ENCODE measurements at regions not wholly inside any gene's neighbourhood (a gene's known extent, or its start where the extent isn't known, plus 50 kb on each side); places are given as distances from the start of the nearest gene placed in this dataset.

GRCh38 chr5:2329741-2330140 is 421.7 kb downstream of the IRX2 start:
- 86 to 90% methylated on average over 8 to 11 of the region's 12 CpGs for WGBS, 2 experiments (ENCODE audit: insufficient coverage in 2 of 2)
- no peaks in the 10 kb centered on the region for H3K9me3 ChIP-seq (ENCODE audit: control insufficient read depth, low read length)
- H3K4me1 ChIP-seq (ENCODE audit: control insufficient read depth, insufficient read depth, low read length, poor library complexity, severe bottlenecking), result no peaks in the 10 kb centered on the region
- no peak overlapping the region for H3K4me3 ChIP-seq (ENCODE audit: extremely low read depth, insufficient read depth, low read length, poor library complexity, severe bottlenecking)
- no peak overlapping the region for H3K27ac ChIP-seq (ENCODE audit: low read depth, low read length, severe bottlenecking)
- H3K36me3 ChIP-seq (ENCODE audit: control insufficient read depth, insufficient read depth, low read length), result no peaks in the 10 kb centered on the region

DNA sequence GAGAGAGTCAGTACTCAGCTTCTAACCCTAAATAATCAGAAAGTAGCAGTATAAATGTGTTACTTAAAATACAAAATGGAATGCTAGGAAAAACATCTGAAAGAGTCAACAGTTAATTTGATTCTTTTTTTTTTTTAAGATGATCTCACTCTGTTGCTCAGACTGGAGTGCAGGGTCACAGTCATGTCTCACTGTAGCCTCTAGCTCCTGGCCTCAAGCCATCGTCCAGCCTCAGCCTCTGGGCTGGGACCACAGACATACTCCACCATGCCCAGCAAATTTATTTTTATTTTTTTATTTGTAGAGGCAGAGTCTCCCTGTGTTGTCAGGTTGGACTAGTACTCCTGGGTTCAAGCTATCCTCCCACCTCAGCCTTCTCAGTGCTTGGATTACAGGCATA is 424.9 kb downstream of the IRX2 start:
- WGBS, 2 experiments (ENCODE audit: insufficient coverage in 2 of 2), result no CpG with 5 or more reads among the region's 1 CpG
- Histone ChIP-seq H3K9me3 (ENCODE audit: control insufficient read depth, low read length) (no peaks in the 10 kb centered on the region), H3K4me3 (ENCODE audit: extremely low read depth, insufficient read depth, low read length, poor library complexity, severe bottlenecking) (no peak overlapping the region)

GRCh38 chr5:2324788-2325187 is 426.7 kb downstream of the IRX2 start:
- Histone ChIP-seq H3K4me1 (ENCODE audit: control insufficient read depth, insufficient read depth, low read length, poor library complexity, severe bottlenecking) (no peaks in the 10 kb centered on the region), H3K36me3 (ENCODE audit: control insufficient read depth, insufficient read depth, low read length) (no peaks in the 10 kb centered on the region), H3K27ac (ENCODE audit: low read depth, low read length, severe bottlenecking) (no peak overlapping the region), H3K9me3 (ENCODE audit: control insufficient read depth, low read length) (no peaks in the 10 kb centered on the region), H3K4me3 (ENCODE audit: extremely low read depth, insufficient read depth, low read length, poor library complexity, severe bottlenecking) (no peak overlapping the region)
- 85 to 87% methylated on average over 11 of the region's 11 CpGs for WGBS, 2 experiments (ENCODE audit: insufficient coverage in 2 of 2)

More for the DNA sequence above, 424.9 kb downstream of the IRX2 start:
- no peak overlapping the region for H3K27ac ChIP-seq (ENCODE audit: low read depth, low read length, severe bottlenecking)
- H3K4me1 ChIP-seq (ENCODE audit: control insufficient read depth, insufficient read depth, low read length, poor library complexity, severe bottlenecking), result no peaks in the 10 kb centered on the region
- H3K36me3 ChIP-seq (ENCODE audit: control insufficient read depth, insufficient read depth, low read length), result no peaks in the 10 kb centered on the region

- H3K4me1 ChIP-seq (ENCODE audit: control insufficient read depth, insufficient read depth, low read length, poor library complexity, severe bottlenecking), result no peaks in the 10 kb centered on the region
- 81 to 88% methylated on average over 4 to 5 of the region's 7 CpGs for WGBS, 2 experiments (ENCODE audit: insufficient coverage in 2 of 2)
- H3K36me3 ChIP-seq (ENCODE audit: control insufficient read depth, insufficient read depth, low read length), result no peaks in the 10 kb centered on the region
- H3K4me3 ChIP-seq (ENCODE audit: extremely low read depth, insufficient read depth, low read length, poor library complexity, severe bottlenecking), result no peak overlapping the region
- H3K9me3 ChIP-seq (ENCODE audit: control insufficient read depth, low read length), result no peaks in the 10 kb centered on the region
- H3K27ac ChIP-seq (ENCODE audit: low read depth, low read length, severe bottlenecking), result no peak overlapping the region
Observed at GRCh38 chr5:2320611-2321010, 430.9 kb downstream of the IRX2 start.

DNA sequence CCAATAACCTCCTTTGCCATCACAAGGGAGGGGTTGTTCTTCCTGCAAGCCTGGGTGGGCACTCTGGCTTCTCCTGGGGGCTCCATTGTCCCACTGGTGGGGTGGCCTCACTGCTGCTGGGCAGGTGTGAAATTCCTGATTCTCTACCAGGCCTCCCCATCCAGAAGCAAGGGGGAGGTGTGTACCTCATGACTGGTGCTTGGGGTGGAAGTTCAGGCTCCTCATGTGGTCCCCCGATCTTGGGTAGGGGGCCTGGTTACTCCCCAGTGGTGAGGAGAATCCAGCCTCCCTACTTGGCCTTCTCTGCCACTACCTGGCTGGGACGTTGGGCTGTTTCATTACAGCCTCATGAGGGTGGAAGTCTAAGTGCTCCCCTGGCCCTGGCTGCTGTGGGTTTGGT is 433.9 kb downstream of the IRX2 start:
- Histone ChIP-seq H3K4me3 (ENCODE audit: extremely low read depth, insufficient read depth, low read length, poor library complexity, severe bottlenecking) (no peak overlapping the region), H3K27ac (ENCODE audit: low read depth, low read length, severe bottlenecking) (no peak overlapping the region), H3K4me1 (ENCODE audit: control insufficient read depth, insufficient read depth, low read length, poor library complexity, severe bottlenecking) (no peaks in the 10 kb centered on the region), H3K9me3 (ENCODE audit: control insufficient read depth, low read length) (no peaks in the 10 kb centered on the region), H3K36me3 (ENCODE audit: control insufficient read depth, insufficient read depth, low read length) (no peaks in the 10 kb centered on the region)
- 93 to 100% methylated on average over 1 to 2 of the region's 2 CpGs for WGBS, 2 experiments (ENCODE audit: insufficient coverage in 2 of 2)

DNA sequence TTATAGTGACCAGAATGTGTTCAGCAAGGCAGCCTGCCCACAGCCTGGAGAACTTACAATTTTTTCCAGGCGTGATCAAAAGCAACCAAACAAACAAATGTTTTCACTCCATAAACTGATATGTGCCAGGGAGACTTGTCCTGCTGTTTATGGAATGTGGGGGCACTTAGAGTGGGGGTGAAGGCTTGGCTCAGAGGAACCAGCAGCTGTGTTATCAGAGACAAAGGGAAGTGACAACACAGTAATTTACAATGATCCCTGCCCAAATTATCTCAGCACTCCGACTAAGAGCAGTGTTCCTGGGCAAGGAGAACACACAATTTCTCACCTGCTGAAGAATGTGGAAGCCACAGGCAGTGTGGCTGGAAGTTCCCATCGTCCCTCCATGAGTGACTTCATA is 429.1 kb upstream of the IRX4 start:
- 43 to 77% methylated on average over 1 to 2 of the region's 3 CpGs for WGBS, 2 experiments (ENCODE audit: insufficient coverage in 2 of 2)
- H3K36me3 ChIP-seq (ENCODE audit: control insufficient read depth, insufficient read depth, low read length), result no peaks in the 10 kb centered on the region
- no peaks in the 10 kb centered on the region for H3K9me3 ChIP-seq (ENCODE audit: control insufficient read depth, low read length)
- no peak overlapping the region for H3K4me3 ChIP-seq (ENCODE audit: extremely low read depth, insufficient read depth, low read length, poor library complexity, severe bottlenecking)
- no peaks in the 10 kb centered on the region for H3K4me1 ChIP-seq (ENCODE audit: control insufficient read depth, insufficient read depth, low read length, poor library complexity, severe bottlenecking)
- no peak overlapping the region for H3K27ac ChIP-seq (ENCODE audit: low read depth, low read length, severe bottlenecking)

DNA sequence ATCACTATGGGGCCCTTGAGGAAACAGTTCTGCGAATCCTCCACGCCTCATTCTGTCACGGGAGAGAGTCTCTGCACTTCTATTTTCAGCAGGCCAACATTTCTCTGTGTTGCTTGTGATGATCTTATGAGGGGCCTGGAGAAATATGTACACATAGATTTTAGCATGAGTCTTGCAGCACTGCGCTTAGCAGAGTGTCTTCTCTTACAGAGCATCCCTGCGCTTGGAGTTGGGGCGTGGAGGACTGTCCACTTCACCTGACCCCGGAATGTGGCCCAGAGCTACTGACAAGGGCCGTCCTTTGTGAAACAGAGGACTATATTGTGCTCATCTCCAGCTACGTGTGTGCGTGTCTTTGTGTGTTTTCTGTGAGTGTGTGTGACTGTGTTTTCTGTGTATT is 428.2 kb upstream of the IRX4 start:
- 95 to 99% methylated on average over 10 of the region's 10 CpGs for WGBS, 2 experiments (ENCODE audit: insufficient coverage in 2 of 2)
- Histone ChIP-seq H3K36me3 (ENCODE audit: control insufficient read depth, insufficient read depth, low read length) (no peaks in the 10 kb centered on the region), H3K4me1 (ENCODE audit: control insufficient read depth, insufficient read depth, low read length, poor library complexity, severe bottlenecking) (no peaks in the 10 kb centered on the region), H3K4me3 (ENCODE audit: extremely low read depth, insufficient read depth, low read length, poor library complexity, severe bottlenecking) (no peak overlapping the region), H3K9me3 (ENCODE audit: control insufficient read depth, low read length) (no peaks in the 10 kb centered on the region), H3K27ac (ENCODE audit: low read depth, low read length, severe bottlenecking) (no peak overlapping the region)

- no peaks in the 10 kb centered on the region for H3K9me3 ChIP-seq (ENCODE audit: control insufficient read depth, low read length)
- no peak overlapping the region for H3K4me3 ChIP-seq (ENCODE audit: extremely low read depth, insufficient read depth, low read length, poor library complexity, severe bottlenecking)
- no peaks in the 10 kb centered on the region for H3K4me1 ChIP-seq (ENCODE audit: control insufficient read depth, insufficient read depth, low read length, poor library complexity, severe bottlenecking)
- WGBS, 2 experiments (ENCODE audit: insufficient coverage in 2 of 2), result 76 to 94% methylated on average over 4 to 5 of the region's 5 CpGs
- H3K36me3 ChIP-seq (ENCODE audit: control insufficient read depth, insufficient read depth, low read length), result no peaks in the 10 kb centered on the region
- no peak overlapping the region for H3K27ac ChIP-seq (ENCODE audit: low read depth, low read length, severe bottlenecking)
Observed at GRCh38 chr5:2307631-2308030, 424.9 kb upstream of the IRX4 start.

DNA sequence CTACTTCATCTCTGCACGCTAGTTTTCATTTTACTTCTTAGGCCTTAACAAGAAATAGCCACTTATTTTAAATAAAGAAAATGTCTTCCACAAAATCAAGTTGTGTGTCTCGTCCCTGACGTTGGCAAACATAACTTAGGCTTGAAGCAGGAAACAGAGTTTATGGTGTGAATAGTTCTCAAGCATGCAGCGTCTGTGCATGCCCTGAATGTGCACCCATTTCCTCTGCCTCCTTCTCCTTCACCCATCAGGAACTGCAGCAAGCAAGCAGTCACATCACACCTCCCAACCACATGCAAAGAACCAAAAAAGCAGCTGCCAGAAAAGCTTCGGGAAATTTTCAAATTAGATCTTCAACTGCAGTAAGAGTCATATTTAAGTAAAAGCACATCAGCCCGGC is 424.0 kb upstream of the IRX4 start:
- Histone ChIP-seq H3K36me3 (ENCODE audit: control insufficient read depth, insufficient read depth, low read length) (no peaks in the 10 kb centered on the region), H3K9me3 (ENCODE audit: control insufficient read depth, low read length) (no peaks in the 10 kb centered on the region), H3K4me3 (ENCODE audit: extremely low read depth, insufficient read depth, low read length, poor library complexity, severe bottlenecking) (no peak overlapping the region), H3K27ac (ENCODE audit: low read depth, low read length, severe bottlenecking) (no peak overlapping the region), H3K4me1 (ENCODE audit: control insufficient read depth, insufficient read depth, low read length, poor library complexity, severe bottlenecking) (no peaks in the 10 kb centered on the region)
- 92 to 97% methylated on average over 2 to 6 of the region's 6 CpGs for WGBS, 2 experiments (ENCODE audit: insufficient coverage in 2 of 2)

GRCh38 chr5:2303431-2304100 is 420.8 kb upstream of the IRX4 start:
- H3K4me3 ChIP-seq (ENCODE audit: extremely low read depth, insufficient read depth, low read length, poor library complexity, severe bottlenecking), result no peak overlapping the region

GRCh38 chr5:2302169-2302568 is 419.4 kb upstream of the IRX4 start:
- Histone ChIP-seq H3K4me1 (ENCODE audit: control insufficient read depth, insufficient read depth, low read length, poor library complexity, severe bottlenecking) (no peaks in the 10 kb centered on the region), H3K4me3 (ENCODE audit: extremely low read depth, insufficient read depth, low read length, poor library complexity, severe bottlenecking) (no peak overlapping the region), H3K36me3 (ENCODE audit: control insufficient read depth, insufficient read depth, low read length) (no peaks in the 10 kb centered on the region), H3K9me3 (ENCODE audit: control insufficient read depth, low read length) (no peaks in the 10 kb centered on the region), H3K27ac (ENCODE audit: low read depth, low read length, severe bottlenecking) (no peak overlapping the region)
- WGBS, 2 experiments (ENCODE audit: insufficient coverage in 2 of 2), result 92 to 94% methylated on average over 13 to 16 of the region's 16 CpGs

More at GRCh38 chr5:2303431-2304100, 420.8 kb upstream of the IRX4 start:
- Histone ChIP-seq H3K36me3 (ENCODE audit: control insufficient read depth, insufficient read depth, low read length) (no peaks in the 10 kb centered on the region), H3K9me3 (ENCODE audit: control insufficient read depth, low read length) (no peaks in the 10 kb centered on the region), H3K4me1 (ENCODE audit: control insufficient read depth, insufficient read depth, low read length, poor library complexity, severe bottlenecking) (no peaks in the 10 kb centered on the region), H3K27ac (ENCODE audit: low read depth, low read length, severe bottlenecking) (no peak overlapping the region)
- WGBS, 2 experiments (ENCODE audit: insufficient coverage in 2 of 2), result 61 to 69% methylated on average over 9 to 10 of the region's 14 CpGs
